ENCODE measurements at regions not wholly inside any gene's neighbourhood (a gene's known extent, or its start where the extent isn't known, plus 50 kb on each side); places are given as distances from the start of the nearest gene placed in this dataset.
"Not testable (repeated sequence)": the region's sequence is repeated elsewhere in the genome, so short reads cannot be mapped to it uniquely, and the experiment has no call there.

DNA sequence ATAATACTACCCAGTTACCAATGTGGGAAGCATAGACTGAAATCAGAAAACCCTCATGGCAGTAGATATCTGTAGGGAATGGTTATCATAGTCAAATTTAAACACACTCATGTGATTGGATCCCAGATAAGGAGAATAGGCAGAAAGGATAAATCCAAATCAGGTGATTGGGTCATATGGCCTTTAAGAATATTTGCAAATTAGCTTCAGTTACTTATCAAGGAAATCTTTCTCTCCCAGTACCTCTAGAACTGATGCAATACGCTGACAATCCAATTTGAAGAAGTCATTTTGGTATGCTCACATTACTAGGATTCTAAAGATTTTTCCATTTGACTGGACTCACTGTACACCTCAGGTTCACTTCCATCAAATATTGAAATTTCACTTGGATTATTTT lies 87.7 kb upstream of the MNS1 start:
- TF ChIP-seq, protein P1, sequence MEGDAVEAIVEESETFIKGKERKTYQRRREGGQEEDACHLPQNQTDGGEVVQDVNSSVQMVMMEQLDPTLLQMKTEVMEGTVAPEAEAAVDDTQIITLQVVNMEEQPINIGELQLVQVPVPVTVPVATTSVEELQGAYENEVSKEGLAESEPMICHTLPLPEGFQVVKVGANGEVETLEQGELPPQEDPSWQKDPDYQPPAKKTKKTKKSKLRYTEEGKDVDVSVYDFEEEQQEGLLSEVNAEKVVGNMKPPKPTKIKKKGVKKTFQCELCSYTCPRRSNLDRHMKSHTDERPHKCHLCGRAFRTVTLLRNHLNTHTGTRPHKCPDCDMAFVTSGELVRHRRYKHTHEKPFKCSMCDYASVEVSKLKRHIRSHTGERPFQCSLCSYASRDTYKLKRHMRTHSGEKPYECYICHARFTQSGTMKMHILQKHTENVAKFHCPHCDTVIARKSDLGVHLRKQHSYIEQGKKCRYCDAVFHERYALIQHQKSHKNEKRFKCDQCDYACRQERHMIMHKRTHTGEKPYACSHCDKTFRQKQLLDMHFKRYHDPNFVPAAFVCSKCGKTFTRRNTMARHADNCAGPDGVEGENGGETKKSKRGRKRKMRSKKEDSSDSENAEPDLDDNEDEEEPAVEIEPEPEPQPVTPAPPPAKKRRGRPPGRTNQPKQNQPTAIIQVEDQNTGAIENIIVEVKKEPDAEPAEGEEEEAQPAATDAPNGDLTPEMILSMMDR (IDR thresholded peaks at IDR 0.05): no peak
- CTCF ChIA-PET: no interaction called here
- Histone ChIP-seq H3K27me3 (ENCODE audit: control insufficient read depth in 1 of 2, insufficient read depth in 2 of 2, low read length in 2 of 2) (no peaks in the 10 kb centered on the region), H3K36me3 (ENCODE audit: insufficient read depth, low read length) (no peaks in the 10 kb centered on the region), H3K4me1 (ENCODE audit: insufficient read depth, low read length) (no peaks in the 10 kb centered on the region), H3K4me3 (ENCODE audit: low read length) (no peak overlapping the region), H3K9me3 (ENCODE audit: control insufficient read depth in 1 of 2, insufficient read depth in 1 of 2, low read length in 2 of 2) (peaks cover 0 to 5% of the 10 kb centered on the region in 2 experiments), H3K27ac (ENCODE audit: low read depth in 1 of 2, low read length in 2 of 2) (no peak overlapping the region)
- POLR2A ChIA-PET: no interaction called here
- intact Hi-C loops (cut with DNase I, micrococcal nuclease): no loop called here
- Mint-ChIP-seq H3K27me3 (no peaks in the 10 kb centered on the region), H3K36me3 (ENCODE audit: low read depth) (no peaks in the 10 kb centered on the region), H3K9me3 (peaks cover 17% of the 10 kb centered on the region), H3K4me1 (ENCODE audit: low read depth) (no peaks in the 10 kb centered on the region), H3K4me3 (no peak overlapping the region), H3K27ac (no peak overlapping the region)
- ATAC-seq (ENCODE audit: poor library complexity) (no peak), DNase-seq (no peak)

DNA sequence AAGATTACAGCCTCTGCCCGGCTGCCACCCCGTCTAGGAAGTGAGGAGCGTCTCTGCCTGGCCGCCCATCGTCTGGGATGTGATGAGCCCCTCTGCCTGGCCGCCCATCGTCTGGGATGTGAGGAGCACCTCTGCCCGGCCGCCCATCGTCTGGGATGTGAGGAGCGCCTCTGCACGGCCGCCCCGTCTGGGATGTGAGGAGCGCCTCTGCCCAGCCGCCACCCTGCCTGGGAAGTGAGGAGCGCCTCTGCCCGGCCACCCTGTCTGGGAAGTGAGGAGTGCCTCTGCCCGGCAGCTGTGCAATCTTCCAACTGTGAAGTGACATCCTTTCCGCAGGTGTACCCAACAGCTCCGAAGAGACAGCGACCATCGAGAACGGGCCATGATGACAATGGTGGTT lies 75.6 kb upstream of the MNS1 start:
- H3K4me3 Mint-ChIP-seq; H3K4me1 ChIP-seq (ENCODE audit: insufficient read depth, low read length); H3K9me3 Mint-ChIP-seq; H3K27ac ChIP-seq (ENCODE audit: low read depth in 1 of 2, low read length in 2 of 2); POLR2A ChIA-PET; H3K36me3 Mint-ChIP-seq (ENCODE audit: low read depth); ATAC-seq (ENCODE audit: poor library complexity); CTCF ChIA-PET; H3K27ac Mint-ChIP-seq; DNase-seq; H3K27me3 ChIP-seq (ENCODE audit: control insufficient read depth in 1 of 2, insufficient read depth in 2 of 2, low read length in 2 of 2); intact Hi-C loops (cut with DNase I, micrococcal nuclease); H3K36me3 ChIP-seq (ENCODE audit: insufficient read depth, low read length); H3K4me3 ChIP-seq (ENCODE audit: low read length); H3K27me3 Mint-ChIP-seq: not testable (repeated sequence)
- H3K4me1 Mint-ChIP-seq (ENCODE audit: low read depth): peaks cover 14% of the 10 kb centered on the region
- peaks cover 16% of the 10 kb centered on the region in 2 experiments for H3K9me3 ChIP-seq (ENCODE audit: control insufficient read depth in 1 of 2, insufficient read depth in 1 of 2, low read length in 2 of 2)

DNA sequence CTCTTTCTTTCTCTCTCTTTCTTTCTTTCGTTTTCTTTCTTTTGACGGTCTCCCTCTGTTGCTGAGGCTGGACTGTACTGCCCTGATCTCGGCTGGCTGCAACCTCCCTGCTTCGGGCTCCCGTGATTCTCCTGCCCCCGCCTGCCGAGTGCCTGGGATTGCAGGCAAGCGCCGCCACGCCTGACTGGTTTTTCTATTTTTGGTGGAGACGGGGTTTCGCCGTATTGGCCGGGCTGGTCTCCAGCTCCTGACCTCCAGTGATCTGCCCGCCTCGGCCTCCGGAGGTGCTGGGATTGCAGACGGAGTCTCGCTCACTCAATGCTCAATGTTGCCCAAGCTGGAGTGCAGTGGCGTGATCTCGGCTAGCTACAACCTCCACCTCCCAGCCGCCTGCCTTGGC lies 75.2 kb upstream of the MNS1 start:
- peaks cover 12 to 15% of the 10 kb centered on the region in 2 experiments for H3K9me3 ChIP-seq (ENCODE audit: control insufficient read depth in 1 of 2, insufficient read depth in 1 of 2, low read length in 2 of 2)
- intact Hi-C loops (cut with DNase I, micrococcal nuclease); H3K4me1 ChIP-seq (ENCODE audit: insufficient read depth, low read length); ATAC-seq (ENCODE audit: poor library complexity); H3K27ac Mint-ChIP-seq; CTCF ChIA-PET; H3K36me3 ChIP-seq (ENCODE audit: insufficient read depth, low read length); DNase-seq; POLR2A ChIA-PET; H3K4me3 ChIP-seq (ENCODE audit: low read length); H3K36me3 Mint-ChIP-seq (ENCODE audit: low read depth); H3K4me3 Mint-ChIP-seq; H3K27ac ChIP-seq (ENCODE audit: low read depth in 1 of 2, low read length in 2 of 2); H3K9me3 Mint-ChIP-seq; H3K27me3 ChIP-seq (ENCODE audit: control insufficient read depth in 1 of 2, insufficient read depth in 2 of 2, low read length in 2 of 2); H3K27me3 Mint-ChIP-seq: not testable (repeated sequence)
- peaks cover 14% of the 10 kb centered on the region for H3K4me1 Mint-ChIP-seq (ENCODE audit: low read depth)

DNA sequence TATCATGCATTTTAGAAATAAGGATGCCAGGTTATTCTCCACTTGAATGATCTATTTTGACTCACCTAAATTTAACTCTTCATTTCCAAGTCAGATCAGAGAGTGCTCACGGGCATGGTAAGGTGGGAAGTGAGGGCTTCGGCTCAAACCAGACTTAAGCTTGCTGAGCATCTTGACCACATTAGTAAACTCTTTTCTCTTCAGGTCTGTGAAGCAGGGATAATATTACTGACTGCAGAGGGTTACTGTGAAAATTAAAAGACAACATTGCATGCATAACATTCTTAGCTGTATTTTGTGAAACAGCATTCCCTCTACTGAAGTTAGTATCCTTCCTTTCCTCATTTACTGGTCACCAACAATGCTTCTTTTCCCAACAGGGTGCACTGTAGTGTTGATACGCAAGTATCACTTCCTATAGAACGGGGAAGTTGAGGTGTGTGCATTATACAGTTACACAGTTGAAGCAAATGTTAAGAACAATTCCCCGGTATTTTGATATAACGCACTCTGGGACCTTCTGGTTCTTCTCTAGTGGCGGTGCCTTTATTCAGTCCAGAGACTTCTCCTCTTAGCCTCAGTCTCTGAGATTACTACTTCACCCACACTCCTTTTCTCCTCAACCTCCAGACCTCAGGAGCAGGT lies 74.1 kb upstream of the MNS1 start:
- no peak overlapping the region for H3K4me3 ChIP-seq (ENCODE audit: low read length)
- no peaks in the 10 kb centered on the region for H3K36me3 Mint-ChIP-seq (ENCODE audit: low read depth)
- DNase-seq (no peak), ATAC-seq (ENCODE audit: poor library complexity) (no peak)
- H3K27ac Mint-ChIP-seq: no peak overlapping the region
- no peaks in the 10 kb centered on the region for H3K36me3 ChIP-seq (ENCODE audit: insufficient read depth, low read length)
- H3K27me3 Mint-ChIP-seq: no peaks in the 10 kb centered on the region
- peaks cover 5% of the 10 kb centered on the region for H3K4me1 ChIP-seq (ENCODE audit: insufficient read depth, low read length)
- no peaks in the 10 kb centered on the region for H3K27me3 ChIP-seq (ENCODE audit: control insufficient read depth in 1 of 2, insufficient read depth in 2 of 2, low read length in 2 of 2)
- ChIA-PET POLR2A (no interaction called here), CTCF (no interaction called here)
- H3K4me1 Mint-ChIP-seq (ENCODE audit: low read depth): peaks cover 14% of the 10 kb centered on the region
- TF ChIP-seq, protein P1 (IDR thresholded peaks at IDR 0.05): no peak
- no peak overlapping the region for H3K27ac ChIP-seq (ENCODE audit: low read depth in 1 of 2, low read length in 2 of 2)
- no peaks in the 10 kb centered on the region for H3K9me3 Mint-ChIP-seq
- intact Hi-C loops (cut with DNase I, micrococcal nuclease): no loop called here
- H3K4me3 Mint-ChIP-seq: no peak overlapping the region
- H3K9me3 ChIP-seq (ENCODE audit: control insufficient read depth in 1 of 2, insufficient read depth in 1 of 2, low read length in 2 of 2): peaks cover 4 to 12% of the 10 kb centered on the region in 2 experiments

Measured in CD4-positive, alpha-beta T cell (primary cell).